Mesendoderm (in vitro differentiated cells): ENCODE measurements at regions not wholly inside any gene's neighbourhood (a gene's known extent, or its start where the extent isn't known, plus 50 kb on each side); places are given as distances from the start of the nearest gene placed in this dataset.
A peak's percentile ranks its signal among the peaks of the same experiment; 100 is the strongest.

Source experiments
- DNase-seq: peaks from one replicate; pipeline ENCODE4 v3.0.0; 2013
- H2AK5ac ChIP-seq: 2 replicates; pipeline ENCODE4 v1.6.1; 2013; ENCODE audit warnings: low read length, inconsistent platforms
- H2BK120ac ChIP-seq: 2 replicates; pipeline ENCODE4 v1.6.1; 2013; ENCODE audit warnings: low read depth, mild to moderate bottlenecking, low read length, moderate library complexity, mixed read lengths
- H2BK15ac ChIP-seq: replicated peaks from 2 replicates; pipeline ENCODE4 v1.6.1; 2013; ENCODE audit warnings: low read depth, mild to moderate bottlenecking, moderate library complexity
- H2BK5ac ChIP-seq: 2 replicates; pipeline ENCODE4 v1.6.1; 2013; ENCODE audit warnings: low read length, inconsistent platforms
- H3K18ac ChIP-seq: 2 replicates; pipeline ENCODE4 v1.6.1; 2013; ENCODE audit warnings: mild to moderate bottlenecking, low read length, mixed read lengths
- H3K23ac ChIP-seq: one replicate; pipeline ENCODE4 v1.6.1; 2013; ENCODE audit warnings: low read length
- H3K27ac ChIP-seq: 2 replicates; pipeline ENCODE4 v1.5.1; 2013; ENCODE audit warnings: low read depth, mild to moderate bottlenecking, inconsistent platforms, low read length, moderate library complexity
- H3K27me3 ChIP-seq: 2 replicates; pipeline ENCODE4 v1.6.1; 2013; ENCODE audit warnings: low read length, control low read depth, mild to moderate bottlenecking, inconsistent platforms; ENCODE audit not compliant: insufficient read depth, poor library complexity
- H3K36me3 ChIP-seq: 2 replicates; pipeline ENCODE4 v1.6.1; 2013; ENCODE audit warnings: low read length, inconsistent platforms; ENCODE audit not compliant: control insufficient read depth, insufficient read depth
- H3K4ac ChIP-seq: one replicate; pipeline ENCODE4 v1.6.1; 2013; ENCODE audit warnings: low read depth, mild to moderate bottlenecking, low read length, moderate library complexity
- H3K4me1 ChIP-seq: 2 replicates; pipeline ENCODE4 v1.6.1; 2013; ENCODE audit warnings: low read depth, low read length, inconsistent platforms; ENCODE audit not compliant: control insufficient read depth
- H3K4me2 ChIP-seq: 2 replicates; pipeline ENCODE4 v1.6.1; 2013; ENCODE audit warnings: low read length
- H3K4me3 ChIP-seq: 2 replicates; pipeline ENCODE4 v1.5.1; 2013; ENCODE audit warnings: mild to moderate bottlenecking, low read length
- H3K56ac ChIP-seq: one replicate; pipeline ENCODE4 v1.6.1; 2013; ENCODE audit warnings: low read length
- H3K79me1 ChIP-seq: 2 replicates; pipeline ENCODE4 v1.6.1; 2013; ENCODE audit warnings: low read length, inconsistent platforms
- H3K79me2 ChIP-seq: 2 replicates; pipeline ENCODE4 v1.6.1; 2013; ENCODE audit warnings: mild to moderate bottlenecking, low read length; ENCODE audit not compliant: control insufficient read depth, insufficient read depth
- H3K9ac ChIP-seq: 2 replicates; pipeline ENCODE4 v1.6.1; 2013; ENCODE audit warnings: low read length, inconsistent platforms
- H4K5ac ChIP-seq: one replicate; pipeline ENCODE4 v1.6.1; 2013; ENCODE audit warnings: low read length
- H4K8ac ChIP-seq: one replicate; pipeline ENCODE4 v1.6.1; 2013; ENCODE audit warnings: low read depth, mild to moderate bottlenecking, control low read depth, low read length, moderate library complexity
- WGBS: extraction: QIAGEN DNeasy Blood & Tissue Kit; methylation state at CpG from one replicate; pipeline ENCODE4 v1.1.7; 2013; ENCODE audit warnings: low lambda C conversion rate, missing lambda C conversion rate; ENCODE audit not compliant: insufficient coverage; ENCODE audit errors: extremely low coverage; 5-methylcytosine and 5-hydroxymethylcytosine counted together

DNA sequence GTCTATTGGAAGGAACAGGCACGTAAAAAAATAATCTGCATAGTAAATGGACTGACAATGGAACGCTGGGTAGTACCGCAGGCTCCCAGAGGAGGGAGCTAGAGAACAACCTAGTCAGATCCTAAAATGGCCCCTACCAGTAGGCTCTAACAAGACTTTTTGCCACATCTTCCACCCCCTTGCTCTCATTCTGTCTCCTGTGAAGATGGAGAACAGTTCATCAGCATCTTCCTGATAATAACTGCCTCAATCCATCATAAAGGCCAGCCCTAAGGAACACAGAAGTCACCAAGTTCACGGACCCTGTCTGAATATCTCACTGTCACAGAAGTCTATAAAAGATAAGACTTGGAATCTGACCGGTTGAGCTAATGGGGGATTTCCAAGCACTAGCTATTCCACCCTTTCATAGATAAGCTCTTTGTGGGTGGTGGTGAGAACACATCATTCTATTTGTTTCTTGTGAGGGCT, 133.4 kb downstream of the SLC1A3 start:
- no peak overlapping the region for H3K4me3 ChIP-seq
- no peak overlapping the region for H2BK5ac ChIP-seq
- no peak overlapping the region for H3K27ac ChIP-seq
- H3K79me2 ChIP-seq = no peaks in the 10 kb centered on the region
- H3K36me3 ChIP-seq = no peaks in the 10 kb centered on the region
- no peak overlapping the region for H4K8ac ChIP-seq
- no peak overlapping the region for H3K9ac ChIP-seq
- no peak overlapping the region for H4K5ac ChIP-seq
- no peak overlapping the region for H3K18ac ChIP-seq
- no CpG with 5 or more reads among the region's 5 CpGs for WGBS
- H3K79me1 ChIP-seq = no peaks in the 10 kb centered on the region
- peaks cover 4% of the 10 kb centered on the region for H3K4me1 ChIP-seq
- no peak overlapping the region for H2BK15ac ChIP-seq
- H3K56ac ChIP-seq = no peak overlapping the region
- no peak overlapping the region for H3K4me2 ChIP-seq
- no peak overlapping the region for H2BK120ac ChIP-seq
- no peak overlapping the region for H3K4ac ChIP-seq
- no peaks in the 10 kb centered on the region for H3K27me3 ChIP-seq
- no peak overlapping the region for H3K23ac ChIP-seq
- no peak overlapping the region for H2AK5ac ChIP-seq
- DNase-seq = peak; percentile 83

DNA sequence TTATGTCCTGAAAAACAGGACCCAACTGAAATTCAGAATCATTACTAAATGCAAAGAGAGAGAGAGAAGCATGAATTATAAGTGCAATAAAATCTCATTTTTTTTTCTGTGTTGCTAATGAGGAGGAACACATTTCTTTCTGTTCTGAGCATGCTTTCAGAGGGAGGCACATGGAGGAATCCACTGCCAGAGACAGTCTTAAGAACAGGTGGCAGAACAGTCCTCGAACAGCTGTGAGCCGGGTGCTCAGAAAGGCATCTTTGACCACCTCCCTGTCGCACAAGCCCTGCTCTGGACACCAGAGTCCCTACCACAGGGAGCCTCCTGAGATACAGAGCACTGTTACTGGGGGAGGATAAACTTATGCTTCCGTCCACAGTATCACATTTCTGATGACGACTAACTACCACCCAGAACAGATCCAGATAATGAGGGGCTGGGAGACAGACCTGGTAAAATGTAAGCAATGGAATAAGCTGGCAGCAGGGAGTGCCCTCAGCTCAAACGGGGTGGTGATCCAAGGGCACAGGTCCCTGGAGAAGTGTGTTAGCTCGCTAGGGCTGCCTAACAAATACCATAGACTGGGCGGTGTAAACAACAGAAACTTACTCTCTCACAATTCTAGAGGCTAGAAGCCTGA, 134.0 kb downstream of the SLC1A3 start:
- H3K79me2 ChIP-seq = no peaks in the 10 kb centered on the region
- no peak overlapping the region for H4K8ac ChIP-seq
- no peaks in the 10 kb centered on the region for H3K36me3 ChIP-seq
- H3K4me1 ChIP-seq = peaks cover 4% of the 10 kb centered on the region
- no peak overlapping the region for H3K4me2 ChIP-seq
- no peak overlapping the region for H3K56ac ChIP-seq
- H2AK5ac ChIP-seq = no peak overlapping the region
- WGBS = no CpG with 5 or more reads among the region's 8 CpGs
- H3K4me3 ChIP-seq = no peak overlapping the region
- no peak overlapping the region for H3K9ac ChIP-seq
- no peak overlapping the region for H3K18ac ChIP-seq
- no peak overlapping the region for H3K27ac ChIP-seq
- DNase-seq = no peak
- H2BK5ac ChIP-seq = no peak overlapping the region
- no peak overlapping the region for H2BK120ac ChIP-seq
- H4K5ac ChIP-seq = no peak overlapping the region
- H3K4ac ChIP-seq = no peak overlapping the region
- H3K79me1 ChIP-seq = no peaks in the 10 kb centered on the region
- no peak overlapping the region for H3K23ac ChIP-seq
- H2BK15ac ChIP-seq = no peak overlapping the region
- no peaks in the 10 kb centered on the region for H3K27me3 ChIP-seq

DNA sequence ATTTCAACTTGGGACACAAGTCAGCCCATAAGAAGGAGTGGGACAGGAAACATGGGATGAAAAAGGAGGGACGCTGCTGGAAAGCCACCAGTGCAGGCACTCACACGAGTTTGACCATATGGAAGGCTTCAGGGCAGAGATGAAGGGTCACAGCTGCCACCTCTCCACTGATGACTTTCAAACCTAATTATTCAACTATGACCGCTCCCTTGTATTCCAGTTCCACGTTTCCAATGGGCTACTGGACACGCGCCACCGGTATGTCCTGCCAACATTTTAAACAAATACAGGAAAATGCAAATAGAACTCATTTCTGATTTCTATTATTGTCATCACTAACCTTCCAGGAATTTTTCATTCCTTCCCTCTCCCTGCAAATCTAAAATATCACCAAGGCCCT, 134.7 kb downstream of the SLC1A3 start:
- H2AK5ac ChIP-seq = no peak overlapping the region
- no peak overlapping the region for H3K18ac ChIP-seq
- H4K5ac ChIP-seq = no peak overlapping the region
- H3K23ac ChIP-seq = no peak overlapping the region
- no peak overlapping the region for H3K56ac ChIP-seq
- no peak overlapping the region for H3K27ac ChIP-seq
- no peak overlapping the region for H4K8ac ChIP-seq
- H3K9ac ChIP-seq = no peak overlapping the region
- no peaks in the 10 kb centered on the region for H3K27me3 ChIP-seq
- DNase-seq = no peak
- H2BK120ac ChIP-seq = no peak overlapping the region
- no peak overlapping the region for H3K4me3 ChIP-seq
- H3K79me2 ChIP-seq = no peaks in the 10 kb centered on the region
- H3K4me1 ChIP-seq = peaks cover 4% of the 10 kb centered on the region
- H3K79me1 ChIP-seq = no peaks in the 10 kb centered on the region
- H2BK15ac ChIP-seq = no peak overlapping the region
- WGBS = no CpG with 5 or more reads among the region's 7 CpGs
- H3K36me3 ChIP-seq = no peaks in the 10 kb centered on the region
- no peak overlapping the region for H3K4ac ChIP-seq
- H3K4me2 ChIP-seq = no peak overlapping the region
- no peak overlapping the region for H2BK5ac ChIP-seq

DNA sequence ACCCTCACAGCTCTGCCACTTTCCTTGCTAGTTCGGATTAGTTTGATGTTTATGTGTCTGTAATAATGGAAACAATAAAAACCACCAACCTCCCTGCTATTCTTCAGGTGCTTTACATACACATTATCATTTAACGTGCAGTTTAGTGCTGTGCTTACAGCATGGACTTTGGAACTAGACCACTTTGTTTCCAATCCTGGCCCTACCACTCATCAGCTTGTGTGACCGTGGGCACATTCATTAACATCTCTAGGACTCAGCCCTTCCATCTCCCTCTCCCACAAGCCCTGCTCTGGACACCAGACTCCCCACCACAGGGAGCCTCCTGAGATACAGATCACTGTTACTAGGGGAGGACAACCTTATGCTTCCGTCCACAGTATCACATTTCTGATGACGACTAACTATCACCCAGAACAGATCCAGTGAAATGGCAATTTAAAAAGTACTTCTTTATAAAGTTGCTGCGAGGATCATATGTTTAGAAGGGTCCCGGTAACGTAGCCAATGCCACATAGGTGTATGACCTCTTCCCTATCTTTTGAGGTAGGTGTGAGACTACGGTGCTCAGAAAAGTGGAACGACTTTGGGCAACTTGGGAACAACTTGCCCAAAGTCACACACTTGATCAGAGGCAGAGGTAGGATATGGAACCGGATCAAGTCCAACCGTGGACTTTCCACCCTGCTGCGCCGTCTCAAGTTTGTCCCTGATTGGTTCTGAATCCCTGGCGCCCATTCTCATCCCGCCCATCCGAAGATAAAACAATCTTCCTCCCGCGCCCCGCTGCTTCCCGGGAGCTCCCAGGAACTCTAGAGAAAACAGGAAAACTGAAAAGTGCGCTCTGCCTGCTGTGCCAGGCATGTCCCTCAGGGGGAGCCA, 132.4 kb upstream of the NIPBL start:
- no peak overlapping the region for H3K4ac ChIP-seq
- H2AK5ac ChIP-seq = no peak overlapping the region
- peak overlapping the region; percentile 32 for H3K9ac ChIP-seq
- H3K4me1 ChIP-seq = peaks cover 4% of the 10 kb centered on the region
- no peak overlapping the region for H3K23ac ChIP-seq
- H3K4me3 ChIP-seq = peak overlapping the region; percentile 23
- no peak overlapping the region for H2BK120ac ChIP-seq
- no peak overlapping the region for H2BK15ac ChIP-seq
- H3K79me1 ChIP-seq = no peaks in the 10 kb centered on the region
- no peaks in the 10 kb centered on the region for H3K27me3 ChIP-seq
- H4K8ac ChIP-seq = no peak overlapping the region
- DNase-seq = peak; percentile 93
- no CpG with 5 or more reads among the region's 22 CpGs for WGBS
- H3K18ac ChIP-seq = no peak overlapping the region
- H3K4me2 ChIP-seq = peak overlapping the region; percentile 34
- no peak overlapping the region for H4K5ac ChIP-seq
- H3K36me3 ChIP-seq = no peaks in the 10 kb centered on the region
- no peak overlapping the region for H2BK5ac ChIP-seq
- H3K27ac ChIP-seq = no peak overlapping the region
- no peaks in the 10 kb centered on the region for H3K79me2 ChIP-seq
- H3K56ac ChIP-seq = peak overlapping the region; percentile 63

DNA sequence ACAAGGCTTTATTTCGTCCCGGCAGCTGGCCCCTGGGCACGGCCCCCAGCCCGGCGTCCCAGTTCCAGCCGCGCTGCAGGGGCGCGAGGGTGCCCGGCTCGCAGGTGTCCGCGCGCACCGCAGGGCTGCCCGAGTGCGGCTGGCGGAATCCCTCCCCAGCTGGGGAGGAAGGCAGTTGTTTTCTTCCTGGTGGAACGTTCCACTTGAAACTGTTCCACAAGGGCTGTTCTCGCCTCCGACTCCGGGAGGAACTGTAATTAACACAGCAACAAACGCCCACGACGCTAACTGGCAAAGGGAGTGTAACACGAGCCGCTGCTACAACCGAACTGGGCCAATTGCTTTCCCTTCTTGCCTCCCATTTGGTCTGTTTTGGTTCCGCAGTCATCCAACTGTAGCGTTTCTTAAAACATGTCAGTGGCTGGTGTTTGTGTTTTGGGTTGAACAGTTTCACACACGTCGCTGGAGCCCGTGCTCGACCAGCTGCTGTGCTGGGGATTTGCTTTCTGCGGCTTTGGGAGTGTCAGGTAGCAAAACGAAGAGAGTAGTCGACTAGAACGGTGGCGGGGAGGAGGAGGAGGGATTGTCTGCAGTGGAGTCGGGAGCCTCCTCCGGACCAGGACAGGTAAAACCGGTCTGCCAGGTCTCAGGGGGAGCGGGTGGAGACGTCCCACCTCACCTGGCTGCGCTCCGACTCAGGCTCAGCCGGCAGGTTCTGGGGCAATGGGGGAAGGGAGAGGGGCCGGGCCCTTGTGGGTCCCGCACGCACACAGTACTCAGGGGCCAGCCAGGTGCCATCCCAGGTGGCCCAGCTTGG, 131.6 kb upstream of the NIPBL start:
- no CpG with 5 or more reads among the region's 50 CpGs for WGBS
- H2AK5ac ChIP-seq = no peak overlapping the region
- no peaks in the 10 kb centered on the region for H3K79me1 ChIP-seq
- H3K4ac ChIP-seq = no peak overlapping the region
- H3K23ac ChIP-seq = no peak overlapping the region
- no peak overlapping the region for H2BK15ac ChIP-seq
- H3K4me1 ChIP-seq = peaks cover 4% of the 10 kb centered on the region
- peak overlapping the region; percentile 9 for H3K27ac ChIP-seq
- no peak overlapping the region for H2BK120ac ChIP-seq
- no peaks in the 10 kb centered on the region for H3K27me3 ChIP-seq
- H4K8ac ChIP-seq = no peak overlapping the region
- H3K4me2 ChIP-seq = peak overlapping the region; percentile 98
- no peaks in the 10 kb centered on the region for H3K79me2 ChIP-seq
- H2BK5ac ChIP-seq = peak overlapping the region; percentile 20
- H3K9ac ChIP-seq = peak overlapping the region; percentile 64
- DNase-seq = peak; percentile 94
- no peak overlapping the region for H4K5ac ChIP-seq
- H3K36me3 ChIP-seq = no peaks in the 10 kb centered on the region
- peak overlapping the region; percentile 60 for H3K4me3 ChIP-seq
- H3K18ac ChIP-seq = no peak overlapping the region
- peak overlapping the region; percentile 89 for H3K56ac ChIP-seq
